ENCODE measurements at regions not wholly inside any gene's neighbourhood (a gene's known extent, or its start where the extent isn't known, plus 50 kb on each side); places are given as distances from the start of the nearest gene placed in this dataset.

DNA sequence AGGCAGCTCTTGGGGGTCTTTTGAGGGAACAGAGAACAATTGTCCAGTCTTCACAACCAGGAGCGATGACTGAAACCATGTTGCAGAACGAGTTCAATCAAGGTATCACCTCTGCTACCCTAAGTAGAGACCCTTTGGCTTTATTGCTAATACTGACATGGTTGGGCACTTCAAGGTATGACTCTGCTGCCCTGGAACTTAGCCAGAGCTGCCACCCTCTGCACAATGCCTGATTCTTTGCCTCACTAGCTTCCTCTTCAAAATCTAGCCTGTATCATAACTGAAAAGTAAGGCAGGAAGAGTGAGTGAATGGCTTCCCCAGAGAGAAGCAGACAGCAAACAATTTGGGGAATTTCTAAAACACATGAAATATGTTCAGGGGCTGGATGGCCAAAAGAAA is 592.7 kb upstream of the NRSN1 start:
- DNase-seq (ENCODE audit: low spot score): no peak
- H3K9me3 Mint-ChIP-seq (ENCODE audit: unreplicated experiment): no peaks in the 10 kb centered on the region
- no peaks in the 10 kb centered on the region for H3K27me3 Mint-ChIP-seq (ENCODE audit: unreplicated experiment)
- H3K27ac Mint-ChIP-seq (ENCODE audit: unreplicated experiment): no peak overlapping the region
- peaks cover 29% of the 10 kb centered on the region for H3K4me1 Mint-ChIP-seq (ENCODE audit: unreplicated experiment)
- TF ChIP-seq CTCF (IDR thresholded peaks at IDR 0.05; ENCODE audit: unreplicated experiment): no peak
- no peak overlapping the region for H3K4me3 Mint-ChIP-seq (ENCODE audit: unreplicated experiment)
- peaks cover 9% of the 10 kb centered on the region for H3K36me3 Mint-ChIP-seq (ENCODE audit: low read depth, unreplicated experiment)

- Mint-ChIP-seq H3K4me3 (ENCODE audit: unreplicated experiment) (no peak overlapping the region), H3K9me3 (ENCODE audit: unreplicated experiment) (no peaks in the 10 kb centered on the region), H3K4me1 (ENCODE audit: unreplicated experiment) (peaks cover 29% of the 10 kb centered on the region), H3K36me3 (ENCODE audit: low read depth, unreplicated experiment) (peaks cover 8% of the 10 kb centered on the region), H3K27me3 (ENCODE audit: unreplicated experiment) (no peaks in the 10 kb centered on the region), H3K27ac (ENCODE audit: unreplicated experiment) (no peak overlapping the region)
- DNase-seq (ENCODE audit: low spot score): no peak
- no peak for TF ChIP-seq CTCF (IDR thresholded peaks at IDR 0.05; ENCODE audit: unreplicated experiment)
These were observed 592.1 kb upstream of the NRSN1 start for GRCh38 chr6:23533944-23534343.

GRCh38 chr6:23534351-23534750 is 591.7 kb upstream of the NRSN1 start:
- Mint-ChIP-seq H3K4me1 (ENCODE audit: unreplicated experiment) (peaks cover 29% of the 10 kb centered on the region), H3K36me3 (ENCODE audit: low read depth, unreplicated experiment) (peaks cover 6% of the 10 kb centered on the region), H3K27ac (ENCODE audit: unreplicated experiment) (no peak overlapping the region), H3K27me3 (ENCODE audit: unreplicated experiment) (no peaks in the 10 kb centered on the region), H3K9me3 (ENCODE audit: unreplicated experiment) (no peaks in the 10 kb centered on the region), H3K4me3 (ENCODE audit: unreplicated experiment) (no peak overlapping the region)
- TF ChIP-seq CTCF (IDR thresholded peaks at IDR 0.05; ENCODE audit: unreplicated experiment): no peak
- no peak for DNase-seq (ENCODE audit: low spot score)

- no peak for DNase-seq (ENCODE audit: low spot score)
- H3K9me3 Mint-ChIP-seq (ENCODE audit: unreplicated experiment): no peaks in the 10 kb centered on the region
- no peak overlapping the region for H3K4me3 Mint-ChIP-seq (ENCODE audit: unreplicated experiment)
- peaks cover 29% of the 10 kb centered on the region for H3K4me1 Mint-ChIP-seq (ENCODE audit: unreplicated experiment)
- peaks cover 6% of the 10 kb centered on the region for H3K36me3 Mint-ChIP-seq (ENCODE audit: low read depth, unreplicated experiment)
- H3K27me3 Mint-ChIP-seq (ENCODE audit: unreplicated experiment): no peaks in the 10 kb centered on the region
- no peak overlapping the region for H3K27ac Mint-ChIP-seq (ENCODE audit: unreplicated experiment)
- no peak for TF ChIP-seq CTCF (IDR thresholded peaks at IDR 0.05; ENCODE audit: unreplicated experiment)
These were observed 590.9 kb upstream of the NRSN1 start for GRCh38 chr6:23535101-23535500.

DNA sequence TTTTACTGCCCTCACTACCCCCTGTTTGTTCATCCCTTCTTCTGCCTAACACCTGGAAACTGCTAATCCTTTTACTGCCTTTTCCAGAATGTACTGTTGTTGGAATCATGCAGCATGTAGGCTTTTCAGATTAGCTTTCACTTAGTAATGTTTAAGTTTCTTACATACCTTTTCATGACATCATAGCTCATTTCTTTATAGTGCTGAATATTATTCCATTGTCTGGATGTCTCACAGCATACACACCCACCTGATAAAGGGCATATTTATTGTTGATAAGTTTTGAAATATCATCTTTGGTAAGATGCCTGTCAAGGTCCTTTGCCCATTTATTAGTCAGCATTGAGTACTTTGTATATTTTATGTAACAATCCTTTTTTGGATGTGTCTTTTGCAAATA is 588.2 kb upstream of the NRSN1 start:
- TF ChIP-seq CTCF (IDR thresholded peaks at IDR 0.05; ENCODE audit: unreplicated experiment): no peak
- no peak for DNase-seq (ENCODE audit: low spot score)
- Mint-ChIP-seq H3K4me3 (ENCODE audit: unreplicated experiment) (no peak overlapping the region), H3K27ac (ENCODE audit: unreplicated experiment) (peak overlapping the region; percentile 85), H3K27me3 (ENCODE audit: unreplicated experiment) (no peaks in the 10 kb centered on the region), H3K36me3 (ENCODE audit: low read depth, unreplicated experiment) (no peaks in the 10 kb centered on the region), H3K9me3 (ENCODE audit: unreplicated experiment) (no peaks in the 10 kb centered on the region), H3K4me1 (ENCODE audit: unreplicated experiment) (peaks cover 13% of the 10 kb centered on the region)
